HEK293 (cell line): ENCODE measurements at regions not wholly inside any gene's neighbourhood (a gene's known extent, or its start where the extent isn't known, plus 50 kb on each side); places are given as distances from the start of the nearest gene placed in this dataset.

Experiments
- HOXA7 ChIP-seq: sonication (generic); formaldehyde crosslinking; IDR thresholded peaks from 2 replicates; pipeline ENCODE4 v1.8.1; 2022; ENCODE audit warnings: missing genetic modification reagents, borderline replicate concordance
- HOXC10 ChIP-seq: sonication (generic); formaldehyde crosslinking; IDR thresholded peaks from 2 replicates; pipeline ENCODE4 v1.8.1; 2023; ENCODE audit warnings: mild to moderate bottlenecking, missing genetic modification reagents
- SP7 ChIP-seq: fragments of 450-650 bp; formaldehyde crosslinking; IDR thresholded peaks from 2 replicates; pipeline ENCODE4 v1.5.1; 2016; ENCODE audit warnings: missing biosample characterization, missing genetic modification characterization
- YY2 ChIP-seq: fragments of 450-650 bp; formaldehyde crosslinking; IDR thresholded peaks from 2 replicates; pipeline ENCODE4 v1.5.1; 2016; ENCODE audit warnings: missing biosample characterization, missing genetic modification characterization
- ZBTB48 ChIP-seq: fragments of 450-650 bp; formaldehyde crosslinking; IDR thresholded peaks from 2 replicates; pipeline ENCODE4 v1.5.1; 2016; ENCODE audit warnings: missing biosample characterization, missing genetic modification characterization
- ZFP41 ChIP-seq: fragments of 450-650 bp; formaldehyde crosslinking; IDR thresholded peaks from 2 replicates; pipeline ENCODE4 v1.5.1; 2016; ENCODE audit warnings: missing biosample characterization, missing genetic modification characterization, borderline replicate concordance
- ZNF112 ChIP-seq: fragments of 450-650 bp; formaldehyde crosslinking; IDR thresholded peaks from 2 replicates; pipeline ENCODE4 v1.5.0; 2017; ENCODE audit warnings: missing biosample characterization, missing genetic modification characterization
- ZNF146 ChIP-seq: fragments of 450-650 bp; formaldehyde crosslinking; IDR thresholded peaks from 2 replicates; pipeline ENCODE4 v1.5.1; 2016; ENCODE audit warnings: missing biosample characterization, missing genetic modification characterization
- ZNF174 ChIP-seq: fragments of 450-650 bp; formaldehyde crosslinking; IDR thresholded peaks from 2 replicates; pipeline ENCODE4 v1.5.0; 2017; ENCODE audit warnings: missing biosample characterization, mild to moderate bottlenecking, missing genetic modification characterization
- ZNF175 ChIP-seq: fragments of 450-650 bp; formaldehyde crosslinking; IDR thresholded peaks from 2 replicates; pipeline ENCODE4 v1.5.1; 2016; ENCODE audit warnings: missing biosample characterization, missing genetic modification characterization
- ZNF239 ChIP-seq: fragments of 450-650 bp; formaldehyde crosslinking; IDR thresholded peaks from 2 replicates; pipeline ENCODE4 v1.5.1; 2016; ENCODE audit warnings: missing biosample characterization, missing genetic modification characterization
- ZNF324 ChIP-seq: fragments of 450-650 bp; formaldehyde crosslinking; IDR thresholded peaks from 2 replicates; pipeline ENCODE4 v1.5.1; 2016; ENCODE audit warnings: missing biosample characterization, missing genetic modification characterization
- ZNF335 ChIP-seq: fragments of 450-650 bp; formaldehyde crosslinking; conservative IDR thresholded peaks from 2 replicates; pipeline ENCODE4 v1.5.1; 2016; ENCODE audit warnings: missing biosample characterization, missing genetic modification characterization
- ZNF350 ChIP-seq: fragments of 450-650 bp; formaldehyde crosslinking; IDR thresholded peaks from 2 replicates; pipeline ENCODE4 v1.5.0; 2017; ENCODE audit warnings: missing biosample characterization, mild to moderate bottlenecking, missing genetic modification characterization
- ZNF510 ChIP-seq: fragments of 450-650 bp; formaldehyde crosslinking; IDR thresholded peaks from 2 replicates; pipeline ENCODE4 v1.5.1; 2018; ENCODE audit warnings: mild to moderate bottlenecking, missing genetic modification characterization, missing biosample characterization; ENCODE audit not compliant: insufficient replicate concordance
- ZNF621 ChIP-seq: fragments of 450-650 bp; formaldehyde crosslinking; IDR thresholded peaks from 2 replicates; pipeline ENCODE4 v1.5.1; 2017; ENCODE audit warnings: missing biosample characterization, missing genetic modification characterization
- ZNF626 ChIP-seq: fragments of 450-650 bp; sonication (Bioruptor Pico); formaldehyde crosslinking; IDR thresholded peaks from 2 replicates; pipeline ENCODE4 v1.5.1; 2018; ENCODE audit warnings: missing biosample characterization, missing genetic modification characterization, inconsistent platforms
- ZNF777 ChIP-seq: fragments of 450-650 bp; formaldehyde crosslinking; IDR thresholded peaks from 2 replicates; pipeline ENCODE4 v1.5.1; 2017; ENCODE audit warnings: missing biosample characterization, missing genetic modification characterization, borderline replicate concordance
- ZXDB ChIP-seq: fragments of 450-650 bp; formaldehyde crosslinking; IDR thresholded peaks from 2 replicates; pipeline ENCODE4 v1.5.1; 2016; ENCODE audit warnings: missing biosample characterization, missing genetic modification characterization
- TF ChIP-seq, protein P1 (sequence below): fragments of 450-650 bp; IDR thresholded peaks from 2 replicates; pipeline ENCODE4 v1.5.1; 2018; ENCODE audit warnings: missing biosample characterization, mild to moderate bottlenecking, missing genetic modification characterization
- TF ChIP-seq, protein P2 (sequence below): fragments of 450-650 bp; formaldehyde crosslinking; IDR thresholded peaks from 2 replicates; pipeline ENCODE4 v1.5.1; 2017; ENCODE audit warnings: missing biosample characterization, missing genetic modification characterization
- TF ChIP-seq, protein P3 (sequence below): fragments of 450-650 bp; formaldehyde crosslinking; IDR thresholded peaks from 2 replicates; pipeline ENCODE4 v1.5.0; 2017; ENCODE audit warnings: missing biosample characterization, missing genetic modification characterization, borderline replicate concordance
- TF ChIP-seq, protein P4 (sequence below): fragments of 450-650 bp; formaldehyde crosslinking; IDR thresholded peaks from 2 replicates; pipeline ENCODE4 v1.5.1; 2016; ENCODE audit warnings: missing biosample characterization, missing genetic modification characterization
- TF ChIP-seq, protein P5 (sequence below): fragments of 450-650 bp; formaldehyde crosslinking; IDR thresholded peaks from 2 replicates; pipeline ENCODE4 v1.5.1; 2016; ENCODE audit warnings: missing biosample characterization, missing genetic modification characterization
- TF ChIP-seq, protein P6 (sequence below): fragments of 450-650 bp; formaldehyde crosslinking; IDR thresholded peaks from 2 replicates; pipeline ENCODE4 v1.5.1; 2016; ENCODE audit warnings: missing biosample characterization, missing genetic modification characterization
- TF ChIP-seq, protein P7 (sequence below): fragments of 450-650 bp; IDR thresholded peaks from 2 replicates; pipeline ENCODE4 v1.5.1; 2018; ENCODE audit warnings: missing biosample characterization, missing genetic modification characterization

DNA sequence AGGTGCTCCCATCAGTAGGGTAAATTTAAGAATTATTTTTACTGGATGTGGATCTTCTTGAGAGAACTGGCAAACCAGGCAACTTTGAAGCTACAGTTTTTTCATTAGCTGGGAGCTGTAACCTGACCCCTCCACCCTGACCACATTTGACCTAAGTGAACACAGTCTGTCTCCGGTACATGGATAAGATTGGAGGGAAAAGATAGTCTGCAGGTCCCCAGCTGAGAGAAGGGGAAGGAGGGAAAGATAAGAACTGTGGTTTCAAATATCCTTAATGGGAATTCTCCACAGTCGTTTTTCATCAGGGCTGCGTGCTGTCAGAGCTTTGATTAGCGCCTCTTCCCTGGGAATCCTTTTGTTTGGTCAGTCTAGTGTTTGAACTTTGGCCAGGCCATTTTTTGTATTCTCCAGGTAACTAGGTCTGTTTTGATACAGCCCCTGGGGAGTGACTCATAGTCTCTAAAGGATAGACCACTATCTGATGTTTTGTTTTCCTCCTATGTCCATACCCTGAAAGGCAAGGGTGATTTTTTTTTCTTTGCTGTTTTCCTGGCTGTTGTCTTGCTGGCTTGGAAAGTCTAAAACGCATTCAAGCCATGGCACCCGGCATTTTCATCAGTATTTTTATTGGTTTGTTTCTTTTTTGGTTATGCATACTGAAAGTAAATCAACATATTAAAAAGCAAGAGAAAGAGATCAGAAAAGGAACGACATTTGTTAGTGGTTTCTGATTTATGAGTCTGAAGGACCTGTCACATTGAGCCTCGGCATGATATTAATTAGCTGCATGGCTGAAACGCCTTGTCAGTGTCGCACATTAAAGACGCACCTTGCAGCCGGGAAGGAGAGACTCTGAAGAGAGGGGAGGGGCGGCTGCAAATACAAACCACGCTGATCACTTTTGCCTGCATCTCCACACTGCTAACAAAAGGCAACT is 183.4 kb upstream of the FN1 start (continued):
- TF ChIP-seq, protein P1, sequence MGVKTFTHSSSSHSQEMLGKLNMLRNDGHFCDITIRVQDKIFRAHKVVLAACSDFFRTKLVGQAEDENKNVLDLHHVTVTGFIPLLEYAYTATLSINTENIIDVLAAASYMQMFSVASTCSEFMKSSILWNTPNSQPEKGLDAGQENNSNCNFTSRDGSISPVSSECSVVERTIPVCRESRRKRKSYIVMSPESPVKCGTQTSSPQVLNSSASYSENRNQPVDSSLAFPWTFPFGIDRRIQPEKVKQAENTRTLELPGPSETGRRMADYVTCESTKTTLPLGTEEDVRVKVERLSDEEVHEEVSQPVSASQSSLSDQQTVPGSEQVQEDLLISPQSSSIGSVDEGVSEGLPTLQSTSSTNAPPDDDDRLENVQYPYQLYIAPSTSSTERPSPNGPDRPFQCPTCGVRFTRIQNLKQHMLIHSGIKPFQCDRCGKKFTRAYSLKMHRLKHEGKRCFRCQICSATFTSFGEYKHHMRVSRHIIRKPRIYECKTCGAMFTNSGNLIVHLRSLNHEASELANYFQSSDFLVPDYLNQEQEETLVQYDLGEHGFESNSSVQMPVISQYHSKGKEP, result peak; percentile 84
- TF ChIP-seq ZNF626, result no peak
- TF ChIP-seq HOXC10 (CRISPR knock-in tag), result no peak
- no peak for TF ChIP-seq YY2 (tag by site-specific recombination)
- peak; percentile 89 for TF ChIP-seq SP7
- no peak for TF ChIP-seq ZNF324
- TF ChIP-seq, protein P2, sequence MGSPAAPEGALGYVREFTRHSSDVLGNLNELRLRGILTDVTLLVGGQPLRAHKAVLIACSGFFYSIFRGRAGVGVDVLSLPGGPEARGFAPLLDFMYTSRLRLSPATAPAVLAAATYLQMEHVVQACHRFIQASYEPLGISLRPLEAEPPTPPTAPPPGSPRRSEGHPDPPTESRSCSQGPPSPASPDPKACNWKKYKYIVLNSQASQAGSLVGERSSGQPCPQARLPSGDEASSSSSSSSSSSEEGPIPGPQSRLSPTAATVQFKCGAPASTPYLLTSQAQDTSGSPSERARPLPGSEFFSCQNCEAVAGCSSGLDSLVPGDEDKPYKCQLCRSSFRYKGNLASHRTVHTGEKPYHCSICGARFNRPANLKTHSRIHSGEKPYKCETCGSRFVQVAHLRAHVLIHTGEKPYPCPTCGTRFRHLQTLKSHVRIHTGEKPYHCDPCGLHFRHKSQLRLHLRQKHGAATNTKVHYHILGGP (tag by site-specific recombination), result no peak
- TF ChIP-seq ZNF621, result no peak
- peak; percentile 62 for TF ChIP-seq ZXDB (tag by site-specific recombination)
- TF ChIP-seq ZNF175 (tag by site-specific recombination), result no peak
- no peak for TF ChIP-seq ZNF777
- TF ChIP-seq, protein P3, sequence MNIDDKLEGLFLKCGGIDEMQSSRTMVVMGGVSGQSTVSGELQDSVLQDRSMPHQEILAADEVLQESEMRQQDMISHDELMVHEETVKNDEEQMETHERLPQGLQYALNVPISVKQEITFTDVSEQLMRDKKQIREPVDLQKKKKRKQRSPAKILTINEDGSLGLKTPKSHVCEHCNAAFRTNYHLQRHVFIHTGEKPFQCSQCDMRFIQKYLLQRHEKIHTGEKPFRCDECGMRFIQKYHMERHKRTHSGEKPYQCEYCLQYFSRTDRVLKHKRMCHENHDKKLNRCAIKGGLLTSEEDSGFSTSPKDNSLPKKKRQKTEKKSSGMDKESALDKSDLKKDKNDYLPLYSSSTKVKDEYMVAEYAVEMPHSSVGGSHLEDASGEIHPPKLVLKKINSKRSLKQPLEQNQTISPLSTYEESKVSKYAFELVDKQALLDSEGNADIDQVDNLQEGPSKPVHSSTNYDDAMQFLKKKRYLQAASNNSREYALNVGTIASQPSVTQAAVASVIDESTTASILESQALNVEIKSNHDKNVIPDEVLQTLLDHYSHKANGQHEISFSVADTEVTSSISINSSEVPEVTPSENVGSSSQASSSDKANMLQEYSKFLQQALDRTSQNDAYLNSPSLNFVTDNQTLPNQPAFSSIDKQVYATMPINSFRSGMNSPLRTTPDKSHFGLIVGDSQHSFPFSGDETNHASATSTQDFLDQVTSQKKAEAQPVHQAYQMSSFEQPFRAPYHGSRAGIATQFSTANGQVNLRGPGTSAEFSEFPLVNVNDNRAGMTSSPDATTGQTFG, result no peak
- TF ChIP-seq, protein P4, sequence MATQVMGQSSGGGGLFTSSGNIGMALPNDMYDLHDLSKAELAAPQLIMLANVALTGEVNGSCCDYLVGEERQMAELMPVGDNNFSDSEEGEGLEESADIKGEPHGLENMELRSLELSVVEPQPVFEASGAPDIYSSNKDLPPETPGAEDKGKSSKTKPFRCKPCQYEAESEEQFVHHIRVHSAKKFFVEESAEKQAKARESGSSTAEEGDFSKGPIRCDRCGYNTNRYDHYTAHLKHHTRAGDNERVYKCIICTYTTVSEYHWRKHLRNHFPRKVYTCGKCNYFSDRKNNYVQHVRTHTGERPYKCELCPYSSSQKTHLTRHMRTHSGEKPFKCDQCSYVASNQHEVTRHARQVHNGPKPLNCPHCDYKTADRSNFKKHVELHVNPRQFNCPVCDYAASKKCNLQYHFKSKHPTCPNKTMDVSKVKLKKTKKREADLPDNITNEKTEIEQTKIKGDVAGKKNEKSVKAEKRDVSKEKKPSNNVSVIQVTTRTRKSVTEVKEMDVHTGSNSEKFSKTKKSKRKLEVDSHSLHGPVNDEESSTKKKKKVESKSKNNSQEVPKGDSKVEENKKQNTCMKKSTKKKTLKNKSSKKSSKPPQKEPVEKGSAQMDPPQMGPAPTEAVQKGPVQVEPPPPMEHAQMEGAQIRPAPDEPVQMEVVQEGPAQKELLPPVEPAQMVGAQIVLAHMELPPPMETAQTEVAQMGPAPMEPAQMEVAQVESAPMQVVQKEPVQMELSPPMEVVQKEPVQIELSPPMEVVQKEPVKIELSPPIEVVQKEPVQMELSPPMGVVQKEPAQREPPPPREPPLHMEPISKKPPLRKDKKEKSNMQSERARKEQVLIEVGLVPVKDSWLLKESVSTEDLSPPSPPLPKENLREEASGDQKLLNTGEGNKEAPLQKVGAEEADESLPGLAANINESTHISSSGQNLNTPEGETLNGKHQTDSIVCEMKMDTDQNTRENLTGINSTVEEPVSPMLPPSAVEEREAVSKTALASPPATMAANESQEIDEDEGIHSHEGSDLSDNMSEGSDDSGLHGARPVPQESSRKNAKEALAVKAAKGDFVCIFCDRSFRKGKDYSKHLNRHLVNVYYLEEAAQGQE, result no peak
- no peak for TF ChIP-seq ZFP41 (tag by site-specific recombination)
- TF ChIP-seq, protein P5, sequence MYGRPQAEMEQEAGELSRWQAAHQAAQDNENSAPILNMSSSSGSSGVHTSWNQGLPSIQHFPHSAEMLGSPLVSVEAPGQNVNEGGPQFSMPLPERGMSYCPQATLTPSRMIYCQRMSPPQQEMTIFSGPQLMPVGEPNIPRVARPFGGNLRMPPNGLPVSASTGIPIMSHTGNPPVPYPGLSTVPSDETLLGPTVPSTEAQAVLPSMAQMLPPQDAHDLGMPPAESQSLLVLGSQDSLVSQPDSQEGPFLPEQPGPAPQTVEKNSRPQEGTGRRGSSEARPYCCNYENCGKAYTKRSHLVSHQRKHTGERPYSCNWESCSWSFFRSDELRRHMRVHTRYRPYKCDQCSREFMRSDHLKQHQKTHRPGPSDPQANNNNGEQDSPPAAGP (tag by site-specific recombination), result no peak
- TF ChIP-seq, protein P6, sequence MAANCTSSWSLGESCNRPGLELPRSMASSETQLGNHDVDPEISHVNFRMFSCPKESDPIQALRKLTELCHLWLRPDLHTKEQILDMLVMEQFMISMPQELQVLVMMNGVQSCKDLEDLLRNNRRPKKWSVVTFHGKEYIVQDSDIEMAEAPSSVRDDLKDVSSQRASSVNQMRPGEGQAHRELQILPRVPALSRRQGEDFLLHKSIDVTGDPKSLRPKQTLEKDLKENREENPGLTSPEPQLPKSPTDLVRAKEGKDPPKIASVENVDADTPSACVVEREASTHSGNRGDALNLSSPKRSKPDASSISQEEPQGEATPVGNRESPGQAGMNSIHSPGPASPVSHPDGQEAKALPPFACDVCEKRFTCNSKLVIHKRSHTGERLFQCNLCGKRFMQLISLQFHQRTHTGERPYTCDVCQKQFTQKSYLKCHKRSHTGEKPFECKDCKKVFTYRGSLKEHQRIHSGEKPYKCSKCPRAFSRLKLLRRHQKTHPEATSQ, result no peak
- TF ChIP-seq, protein P7, sequence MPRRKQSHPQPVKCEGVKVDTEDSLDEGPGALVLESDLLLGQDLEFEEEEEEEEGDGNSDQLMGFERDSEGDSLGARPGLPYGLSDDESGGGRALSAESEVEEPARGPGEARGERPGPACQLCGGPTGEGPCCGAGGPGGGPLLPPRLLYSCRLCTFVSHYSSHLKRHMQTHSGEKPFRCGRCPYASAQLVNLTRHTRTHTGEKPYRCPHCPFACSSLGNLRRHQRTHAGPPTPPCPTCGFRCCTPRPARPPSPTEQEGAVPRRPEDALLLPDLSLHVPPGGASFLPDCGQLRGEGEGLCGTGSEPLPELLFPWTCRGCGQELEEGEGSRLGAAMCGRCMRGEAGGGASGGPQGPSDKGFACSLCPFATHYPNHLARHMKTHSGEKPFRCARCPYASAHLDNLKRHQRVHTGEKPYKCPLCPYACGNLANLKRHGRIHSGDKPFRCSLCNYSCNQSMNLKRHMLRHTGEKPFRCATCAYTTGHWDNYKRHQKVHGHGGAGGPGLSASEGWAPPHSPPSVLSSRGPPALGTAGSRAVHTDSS (tag by site-specific recombination), result no peak
- no peak for TF ChIP-seq HOXA7 (CRISPR knock-in tag)
- TF ChIP-seq ZNF510 (tag by site-specific recombination), result no peak
- TF ChIP-seq ZNF112 (tag by site-specific recombination), result no peak
- 0 out of 2 replicates have a peak, but pooled peaks have one; percentile 9 for TF ChIP-seq ZNF146 (tag by site-specific recombination)
- no peak for TF ChIP-seq ZNF174 (tag by site-specific recombination)
- peak; percentile 80 for TF ChIP-seq ZBTB48
- TF ChIP-seq ZNF335 (tag by site-specific recombination), result no peak; the same call in 1 of the 2 replicates
- no peak for TF ChIP-seq ZNF350 (tag by site-specific recombination)
- no peak for TF ChIP-seq ZNF239 (tag by site-specific recombination)
